ENCODE measurements at regions not wholly inside any gene's neighbourhood (a gene's known extent, or its start where the extent isn't known, plus 50 kb on each side); places are given as distances from the start of the nearest gene placed in this dataset.

DNA sequence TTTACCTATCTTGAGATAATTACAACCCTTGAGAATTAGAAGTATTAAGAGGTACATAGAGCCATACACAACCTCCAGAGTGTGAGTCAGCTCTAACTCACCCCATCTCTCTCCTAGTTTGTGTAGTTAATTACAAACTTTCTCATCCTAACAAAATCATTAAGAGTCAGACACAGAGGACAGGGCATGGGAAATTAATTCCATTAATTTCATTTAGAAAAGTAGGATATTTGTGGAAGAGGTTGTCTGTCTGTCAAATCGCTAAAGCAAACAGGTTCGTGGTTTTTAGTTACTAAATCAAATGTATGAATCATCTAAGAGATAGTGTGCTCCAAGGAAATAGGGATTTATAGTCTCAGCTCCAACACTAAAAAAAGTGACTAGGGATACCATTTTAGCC, 1261.4 kb upstream of the TENM4 start:
- H3K4me1 ChIP-seq (ENCODE audit: insufficient read depth, low read length): no peaks in the 10 kb centered on the region
- H3K79me2 ChIP-seq (ENCODE audit: insufficient read depth, low read length): no peaks in the 10 kb centered on the region
- BruUV-seq (replicated peaks): no TSS peak
- no peaks in the 10 kb centered on the region for H3K36me3 ChIP-seq (replicated peaks in 1 of 2; ENCODE audit: control insufficient read depth in 1 of 2, insufficient read depth in 2 of 2, low read length in 2 of 2)
- ChIA-PET CTCF (ENCODE audit: low intra/inter-chr PET ratio, low total read pairs) (no interaction called here), POLR2A (no interaction called here)
- H3K4me2 ChIP-seq (ENCODE audit: low read depth, low read length): no peak overlapping the region
- TF ChIP-seq, protein P1, sequence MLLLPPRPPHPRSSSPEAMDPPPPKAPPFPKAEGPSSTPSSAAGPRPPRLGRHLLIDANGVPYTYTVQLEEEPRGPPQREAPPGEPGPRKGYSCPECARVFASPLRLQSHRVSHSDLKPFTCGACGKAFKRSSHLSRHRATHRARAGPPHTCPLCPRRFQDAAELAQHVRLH (CRISPR knock-in tag; IDR thresholded peaks at IDR 0.05; ENCODE audit: borderline replicate concordance, low read depth): no peak
- TF ChIP-seq SKI (IDR thresholded peaks at IDR 0.05; ENCODE audit: partially characterized antibody): no peak
- ATAC-seq (no peak), DNase-seq (ENCODE audit: low spot score) (no peak), FAIRE-seq (no peak)
- H3K27ac ChIP-seq (ENCODE audit: extremely low read length, insufficient read depth, low read length): no peak overlapping the region
- H2AFZ ChIP-seq (ENCODE audit: low read length): no peak overlapping the region
- no peak overlapping the region for H3K4me3 ChIP-seq (replicated peaks in 1 of 3; ENCODE audit: insufficient read depth in 1 of 3, low read depth in 2 of 3, low read length in 3 of 3)
- intact Hi-C loops (cut with micrococcal nuclease; ENCODE audit: unreplicated experiment) (no loop called here), in situ Hi-C loops (cut with HindIII; ENCODE audit: extremely low pct_ligation_motif_present, low pct_unique_long_range_greater_than_20kb) (no loop called here)
- H3K9me3 ChIP-seq (ENCODE audit: low read length): no peaks in the 10 kb centered on the region; the same call in 1 of the 2 replicates
- H3K9ac ChIP-seq (ENCODE audit: insufficient read depth, low read depth, low read length): no peak overlapping the region
- H4K20me1 ChIP-seq (ENCODE audit: insufficient read depth, low read length): no peaks in the 10 kb centered on the region
- 0% methylated on average over 2 of the region's 2 CpGs for WGBS (ENCODE audit: low lambda C conversion rate)
- no peaks in the 10 kb centered on the region for H3K27me3 ChIP-seq (ENCODE audit: control insufficient read depth in 1 of 2, insufficient read depth in 2 of 2, low read length in 2 of 2)

DNA sequence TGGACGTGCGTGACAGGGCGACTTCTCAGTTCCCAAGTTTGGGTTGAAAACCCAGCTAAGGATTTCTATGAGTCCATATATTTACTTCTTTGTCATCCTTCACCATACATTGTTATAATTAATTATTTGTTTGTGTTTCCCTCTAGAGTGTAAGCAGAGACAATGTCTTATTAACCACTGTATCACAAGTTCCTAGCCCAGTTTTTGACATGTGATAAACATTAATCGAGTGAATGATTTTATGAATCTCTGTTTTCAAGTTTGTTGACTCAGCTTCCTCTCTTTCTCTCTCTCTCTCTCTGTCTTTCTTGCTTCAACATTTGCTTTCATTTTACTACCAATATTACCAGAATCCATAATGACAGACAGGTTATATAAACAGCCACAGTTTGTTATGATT, 1259.6 kb upstream of the TENM4 start:
- WGBS (ENCODE audit: low lambda C conversion rate): 31% methylated on average over 4 of the region's 4 CpGs
- intact Hi-C loops (cut with micrococcal nuclease; ENCODE audit: unreplicated experiment) (no loop called here), in situ Hi-C loops (cut with HindIII; ENCODE audit: extremely low pct_ligation_motif_present, low pct_unique_long_range_greater_than_20kb) (no loop called here)
- Histone ChIP-seq H3K4me3 (replicated peaks in 1 of 3; ENCODE audit: insufficient read depth in 1 of 3, low read depth in 2 of 3, low read length in 3 of 3) (no peak overlapping the region), H3K9ac (ENCODE audit: insufficient read depth, low read depth, low read length) (no peak overlapping the region), H4K20me1 (ENCODE audit: insufficient read depth, low read length) (no peaks in the 10 kb centered on the region), H3K36me3 (replicated peaks in 1 of 2; ENCODE audit: control insufficient read depth in 1 of 2, insufficient read depth in 2 of 2, low read length in 2 of 2) (no peaks in the 10 kb centered on the region), H3K27ac (ENCODE audit: extremely low read length, insufficient read depth, low read length) (no peak overlapping the region), H3K4me1 (ENCODE audit: insufficient read depth, low read length) (no peaks in the 10 kb centered on the region), H3K79me2 (ENCODE audit: insufficient read depth, low read length) (no peaks in the 10 kb centered on the region), H3K27me3 (ENCODE audit: control insufficient read depth in 1 of 2, insufficient read depth in 2 of 2, low read length in 2 of 2) (no peaks in the 10 kb centered on the region), H3K9me3 (ENCODE audit: low read length) (no peaks in the 10 kb centered on the region; the same call in 1 of the 2 replicates), H2AFZ (ENCODE audit: low read length) (no peak overlapping the region), H3K4me2 (ENCODE audit: low read depth, low read length) (no peak overlapping the region)
- ATAC-seq: no peak
- CTCF ChIA-PET (ENCODE audit: low intra/inter-chr PET ratio, low total read pairs): no interaction called here
- no peak for FAIRE-seq
- BruUV-seq (replicated peaks): no TSS peak
- POLR2A ChIA-PET: no interaction called here
- no peak for DNase-seq (ENCODE audit: low spot score)
- TF ChIP-seq MZF1 (CRISPR knock-in tag; IDR thresholded peaks at IDR 0.05; ENCODE audit: borderline replicate concordance) (no peak), CENPT (CRISPR knock-in tag; IDR thresholded peaks at IDR 0.05; ENCODE audit: low read depth) (no peak), ZNF570 (CRISPR knock-in tag; IDR thresholded peaks at IDR 0.05; ENCODE audit: borderline replicate concordance) (no peak), ZNF530 (CRISPR knock-in tag; IDR thresholded peaks at IDR 0.05; ENCODE audit: low read depth) (no peak), KLF12 (CRISPR knock-in tag; IDR thresholded peaks at IDR 0.05; ENCODE audit: borderline replicate concordance) (no peak), TCF12 (IDR thresholded peaks at IDR 0.05) (no peak), TCF12 (CRISPR knock-in tag; IDR thresholded peaks at IDR 0.05) (no peak)
- TF ChIP-seq, protein P2, sequence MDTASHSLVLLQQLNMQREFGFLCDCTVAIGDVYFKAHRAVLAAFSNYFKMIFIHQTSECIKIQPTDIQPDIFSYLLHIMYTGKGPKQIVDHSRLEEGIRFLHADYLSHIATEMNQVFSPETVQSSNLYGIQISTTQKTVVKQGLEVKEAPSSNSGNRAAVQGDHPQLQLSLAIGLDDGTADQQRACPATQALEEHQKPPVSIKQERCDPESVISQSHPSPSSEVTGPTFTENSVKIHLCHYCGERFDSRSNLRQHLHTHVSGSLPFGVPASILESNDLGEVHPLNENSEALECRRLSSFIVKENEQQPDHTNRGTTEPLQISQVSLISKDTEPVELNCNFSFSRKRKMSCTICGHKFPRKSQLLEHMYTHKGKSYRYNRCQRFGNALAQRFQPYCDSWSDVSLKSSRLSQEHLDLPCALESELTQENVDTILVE (CRISPR knock-in tag; IDR thresholded peaks at IDR 0.05): no peak
- TF ChIP-seq, protein P3, sequence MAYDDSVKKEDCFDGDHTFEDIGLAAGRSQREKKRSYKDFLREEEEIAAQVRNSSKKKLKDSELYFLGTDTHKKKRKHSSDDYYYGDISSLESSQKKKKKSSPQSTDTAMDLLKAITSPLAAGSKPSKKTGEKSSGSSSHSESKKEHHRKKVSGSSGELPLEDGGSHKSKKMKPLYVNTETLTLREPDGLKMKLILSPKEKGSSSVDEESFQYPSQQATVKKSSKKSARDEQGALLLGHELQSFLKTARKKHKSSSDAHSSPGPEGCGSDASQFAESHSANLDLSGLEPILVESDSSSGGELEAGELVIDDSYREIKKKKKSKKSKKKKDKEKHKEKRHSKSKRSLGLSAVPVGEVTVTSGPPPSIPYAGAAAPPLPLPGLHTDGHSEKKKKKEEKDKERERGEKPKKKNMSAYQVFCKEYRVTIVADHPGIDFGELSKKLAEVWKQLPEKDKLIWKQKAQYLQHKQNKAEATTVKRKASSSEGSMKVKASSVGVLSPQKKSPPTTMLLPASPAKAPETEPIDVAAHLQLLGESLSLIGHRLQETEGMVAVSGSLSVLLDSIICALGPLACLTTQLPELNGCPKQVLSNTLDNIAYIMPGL (CRISPR knock-in tag; IDR thresholded peaks at IDR 0.05; ENCODE audit: borderline replicate concordance in 1 of 2, low read depth in 1 of 2): no peak
